ENCODE measurements at regions not wholly inside any gene's neighbourhood (a gene's known extent, or its start where the extent isn't known, plus 50 kb on each side); places are given as distances from the start of the nearest gene placed in this dataset.
"Not testable (repeated sequence)": the region's sequence is repeated elsewhere in the genome, so short reads cannot be mapped to it uniquely, and the experiment has no call there.

DNA sequence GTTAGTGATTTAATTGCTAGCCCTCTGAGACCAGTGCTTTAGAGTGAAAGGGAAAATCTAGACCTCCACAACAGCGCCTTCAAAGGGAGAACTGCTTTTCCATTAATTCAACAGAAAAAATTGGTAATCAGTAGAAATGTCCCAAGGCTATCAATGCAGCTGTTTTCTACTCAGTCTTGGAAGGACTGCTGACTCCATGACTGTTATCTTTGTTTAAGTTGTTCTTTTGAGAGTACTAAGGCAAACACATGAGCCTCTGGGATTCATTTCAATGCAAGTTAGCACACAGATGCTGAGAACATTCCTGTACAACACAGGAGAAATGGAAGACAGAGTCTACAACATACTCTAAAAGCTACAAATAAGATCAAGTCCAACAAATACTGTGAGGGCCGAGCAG lies 301.7 kb upstream of the PTCHD4 start:
- DNase-seq (ENCODE audit: low read depth, low spot score) = no peak

DNA sequence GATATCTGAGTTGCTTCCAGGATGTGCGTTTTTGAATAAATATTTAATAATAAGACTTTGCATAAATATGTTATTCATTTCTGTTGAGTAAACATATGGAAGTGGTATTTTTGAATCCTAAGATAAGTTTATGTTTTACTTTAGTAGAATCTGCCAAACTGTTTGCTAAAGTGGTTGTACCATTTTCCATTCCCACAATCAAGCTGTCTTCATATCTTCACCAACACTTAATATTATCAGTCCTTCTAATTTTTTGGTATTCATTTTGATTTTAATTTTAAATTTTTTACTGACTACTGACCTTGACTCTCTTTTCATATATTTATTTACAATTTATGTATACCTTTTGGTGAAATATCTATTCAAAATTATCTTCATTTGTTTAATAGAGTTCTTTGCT lies 293.9 kb upstream of the PTCHD4 start:
- no peak for DNase-seq (ENCODE audit: low read depth, low spot score)

DNA sequence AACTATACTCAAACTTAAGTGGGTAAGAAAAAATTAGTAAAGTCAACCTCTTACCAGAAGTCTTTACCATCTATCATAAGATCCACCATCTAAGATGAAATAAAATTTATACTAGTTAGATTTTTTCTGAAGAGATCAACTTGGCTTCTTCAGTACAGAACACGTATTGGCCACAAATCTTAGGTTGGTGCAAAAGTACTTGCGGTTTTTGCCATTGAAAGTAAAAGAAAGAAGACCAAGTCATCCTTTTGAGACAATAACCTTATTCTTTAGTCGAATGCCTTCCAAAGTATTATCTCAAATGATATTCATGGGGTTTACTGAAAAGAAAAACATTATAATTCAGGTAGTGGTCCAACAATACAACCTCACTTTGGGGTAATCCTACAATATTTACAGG lies 292.6 kb upstream of the PTCHD4 start:
- DNase-seq (ENCODE audit: low read depth, low spot score) = no peak

DNA sequence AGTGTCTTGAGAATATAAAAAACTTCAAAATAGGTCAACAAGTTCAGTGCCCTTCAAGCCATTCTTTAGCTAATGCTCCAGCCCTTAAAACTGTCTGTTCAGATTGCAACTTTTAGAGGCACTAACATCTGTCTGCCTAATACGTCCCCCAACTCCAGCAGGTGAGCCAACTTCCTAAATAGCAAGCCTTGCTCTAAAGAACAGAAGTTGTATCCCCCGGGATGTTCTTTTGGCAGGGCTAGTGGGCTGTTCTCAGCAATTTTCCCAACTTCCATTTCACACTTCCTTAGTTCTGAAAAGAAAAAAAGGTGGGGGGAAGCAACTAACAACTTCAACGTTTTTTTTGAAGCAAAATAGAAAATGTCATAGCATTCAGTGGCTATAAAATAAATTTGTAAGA lies 290.0 kb upstream of the PTCHD4 start:
- no peak for DNase-seq (ENCODE audit: low read depth, low spot score)

DNA sequence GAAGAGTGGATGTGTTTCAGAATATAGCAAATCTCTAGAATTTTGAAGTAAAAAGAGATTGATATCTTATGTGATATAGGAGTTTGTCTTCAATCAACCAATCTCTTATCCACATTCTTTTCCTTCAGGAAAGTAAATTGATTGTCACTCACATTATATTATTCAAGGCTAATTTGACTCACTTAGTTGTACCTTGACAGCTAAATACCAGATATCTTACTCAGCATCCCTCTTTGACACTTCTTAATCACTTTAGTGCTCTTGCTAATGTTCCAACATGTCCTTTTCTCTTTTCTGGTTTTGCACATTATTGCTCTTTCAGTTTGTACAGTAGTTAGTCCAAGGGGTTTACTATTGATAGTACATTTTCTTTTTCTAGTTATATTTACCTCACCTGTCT lies 286.9 kb upstream of the PTCHD4 start:
- DNase-seq (ENCODE audit: low read depth, low spot score) = no peak

DNA sequence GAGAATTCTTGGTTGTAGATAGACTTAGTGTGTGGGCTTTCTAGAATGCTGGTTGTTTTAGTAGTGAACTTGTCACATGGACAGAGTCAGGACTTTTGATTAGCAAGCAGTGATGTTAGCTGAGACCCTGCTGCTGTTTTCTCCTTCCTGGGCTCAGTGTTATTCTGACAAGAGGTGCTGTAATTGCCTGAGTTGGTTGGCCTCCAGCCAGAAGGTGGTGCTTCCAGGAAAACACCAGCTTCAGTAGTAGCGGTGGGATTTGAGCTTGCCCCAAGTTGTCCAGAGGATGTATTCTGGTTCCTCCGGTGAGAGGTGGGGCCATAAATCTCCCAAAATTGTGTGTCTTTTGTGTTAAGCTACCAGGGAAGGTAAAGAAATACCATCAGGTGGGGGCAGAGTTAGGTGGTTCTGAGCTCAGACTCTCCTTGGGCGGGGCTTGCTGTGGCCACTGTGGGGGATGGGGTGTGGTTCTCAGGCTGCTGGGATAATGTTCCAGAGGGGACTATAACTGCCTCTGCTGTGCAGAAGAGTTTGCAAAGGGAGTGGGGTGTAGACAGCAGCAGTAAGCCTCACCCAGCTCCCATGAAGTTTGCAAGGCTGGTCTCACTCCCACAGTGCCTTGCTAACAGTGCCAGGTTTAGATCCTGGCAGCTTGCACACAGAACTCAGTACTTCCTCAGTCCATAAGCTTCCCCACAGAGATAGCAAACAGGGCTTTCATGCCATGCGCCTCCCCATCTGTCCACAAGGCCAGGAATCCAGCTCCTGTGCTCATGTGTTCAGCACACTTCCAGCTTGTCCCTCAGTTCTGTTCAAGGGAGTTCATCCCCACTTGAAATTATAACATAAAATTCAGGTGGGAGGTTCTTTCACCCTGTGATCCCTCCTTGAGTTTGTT lies 278.4 kb upstream of the PTCHD4 start:
- DNase-seq (ENCODE audit: low read depth, low spot score) = no peak

DNA sequence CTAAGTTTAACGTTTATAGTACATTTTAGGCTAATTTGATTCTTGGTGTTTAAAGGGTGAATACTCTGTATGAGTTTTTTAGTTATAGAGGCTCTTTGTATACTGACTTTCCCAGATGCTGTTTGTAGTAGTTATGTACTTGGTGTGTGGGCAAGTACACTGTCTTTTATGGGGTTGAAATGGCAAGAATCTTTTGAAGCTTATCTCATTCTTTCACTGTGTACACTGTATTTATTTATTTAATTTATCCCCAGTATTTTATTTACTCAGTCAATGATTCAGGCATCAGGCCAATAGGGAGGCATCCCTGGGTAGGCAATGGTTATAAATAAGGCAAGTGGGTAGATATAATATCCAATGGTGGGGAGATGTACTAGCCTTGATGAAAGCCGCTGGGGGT lies 277.0 kb upstream of the PTCHD4 start:
- DNase-seq (ENCODE audit: low read depth, low spot score) = no peak

DNA sequence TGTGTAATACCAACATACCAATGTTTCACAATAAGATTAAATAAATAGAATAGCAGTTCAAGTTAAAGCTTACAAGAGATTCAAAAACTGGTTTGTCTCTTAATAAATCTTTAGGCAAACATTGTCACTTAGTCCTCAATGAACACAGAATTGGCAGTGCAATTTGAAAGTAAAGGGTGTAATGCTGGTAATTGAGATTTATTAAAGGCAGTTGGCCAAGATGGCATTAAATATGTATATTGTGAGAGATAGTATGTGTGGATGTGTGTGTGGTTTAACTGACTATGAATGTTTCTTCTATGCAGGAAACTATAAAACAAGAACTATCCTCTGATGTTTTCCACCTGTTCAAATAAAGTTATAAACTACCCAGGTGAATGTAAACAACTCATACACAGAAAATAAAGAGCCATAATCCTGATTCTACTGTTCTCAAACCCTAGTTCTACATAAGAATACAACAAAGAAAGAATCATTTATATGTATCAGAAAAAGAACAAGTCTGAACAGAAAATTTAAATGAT lies 267.9 kb upstream of the PTCHD4 start:
- DNase-seq (ENCODE audit: low read depth, low spot score) = no peak

DNA sequence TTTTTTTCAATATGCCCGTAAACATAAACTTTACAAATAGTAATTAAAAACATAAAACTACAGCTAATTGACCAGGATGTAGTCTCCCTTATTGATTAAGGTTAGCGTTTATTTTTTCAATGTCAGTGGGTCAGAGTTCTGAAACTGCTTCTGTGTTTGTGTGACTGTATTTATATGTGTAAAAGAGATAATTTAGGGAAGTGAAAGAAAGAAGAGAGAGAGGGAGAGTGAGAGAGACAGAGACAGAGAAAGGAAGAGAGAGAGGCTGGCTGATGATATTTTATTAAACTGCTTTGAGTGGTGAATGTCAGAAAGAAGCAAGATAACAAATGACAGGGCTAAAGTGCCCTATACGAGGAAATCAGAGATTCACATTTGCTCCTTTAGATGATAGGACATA lies 266.1 kb upstream of the PTCHD4 start:
- no peak for DNase-seq (ENCODE audit: low read depth, low spot score)

DNA sequence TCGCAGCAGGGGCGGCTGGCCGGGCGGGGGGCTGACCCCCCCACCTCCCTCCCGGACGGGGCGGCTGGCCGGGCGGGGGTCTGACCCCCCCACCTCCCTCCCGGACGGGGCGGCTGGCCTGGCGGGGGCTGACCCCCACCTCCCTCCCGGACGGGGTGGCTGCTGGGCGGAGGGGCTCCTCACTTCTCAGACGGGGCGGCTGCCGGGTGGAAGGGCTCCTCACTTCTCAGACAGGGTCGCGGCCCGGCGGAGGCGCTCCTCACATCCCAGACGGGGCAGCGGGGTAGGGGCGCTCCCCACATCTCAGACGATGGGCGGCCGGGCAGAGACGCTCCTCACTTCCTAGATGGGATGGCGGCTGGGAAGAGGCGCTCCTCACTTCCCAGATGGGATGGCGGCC lies 260.2 kb upstream of the PTCHD4 start:
- not testable (repeated sequence) for DNase-seq (ENCODE audit: low read depth, low spot score)

DNA sequence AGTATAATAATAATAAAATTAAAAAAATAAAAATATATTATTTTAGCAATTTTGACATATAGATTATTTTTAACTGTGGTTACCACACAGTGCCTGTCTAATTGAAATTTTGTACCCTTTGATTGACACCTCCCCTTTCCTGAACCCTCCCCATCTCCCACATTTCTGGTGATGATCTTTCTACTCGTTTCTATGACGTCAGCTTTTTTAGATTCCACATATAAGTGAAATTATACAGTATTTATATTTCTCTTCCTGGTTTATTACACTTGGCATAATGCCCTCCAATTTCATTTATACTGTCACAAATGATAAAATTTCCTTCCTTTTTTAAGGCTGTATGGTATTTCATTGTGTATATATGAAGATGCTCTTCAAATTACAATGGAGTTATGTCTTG lies 258.1 kb upstream of the PTCHD4 start:
- DNase-seq (ENCODE audit: low read depth, low spot score) = no peak

DNA sequence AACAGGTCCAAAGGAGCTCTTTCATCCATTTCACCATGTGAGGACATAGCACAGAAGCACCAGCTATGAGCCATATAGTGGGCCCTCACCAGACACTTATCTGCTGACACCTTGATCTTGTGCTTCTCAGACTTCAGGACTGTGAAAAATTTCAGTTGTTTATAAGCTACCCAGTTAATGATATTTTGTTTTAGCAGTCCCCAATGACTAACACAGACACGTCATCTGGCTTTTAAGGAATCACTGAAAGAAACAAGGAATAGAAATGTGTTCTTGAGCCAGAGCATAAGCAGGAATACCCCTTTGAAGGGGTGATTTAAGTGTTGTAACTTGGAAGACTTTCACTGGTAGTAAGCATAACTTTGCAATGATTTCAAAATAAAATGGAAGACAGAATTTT lies 214.7 kb upstream of the PTCHD4 start:
- no peak for DNase-seq (ENCODE audit: low read depth, low spot score)

DNA sequence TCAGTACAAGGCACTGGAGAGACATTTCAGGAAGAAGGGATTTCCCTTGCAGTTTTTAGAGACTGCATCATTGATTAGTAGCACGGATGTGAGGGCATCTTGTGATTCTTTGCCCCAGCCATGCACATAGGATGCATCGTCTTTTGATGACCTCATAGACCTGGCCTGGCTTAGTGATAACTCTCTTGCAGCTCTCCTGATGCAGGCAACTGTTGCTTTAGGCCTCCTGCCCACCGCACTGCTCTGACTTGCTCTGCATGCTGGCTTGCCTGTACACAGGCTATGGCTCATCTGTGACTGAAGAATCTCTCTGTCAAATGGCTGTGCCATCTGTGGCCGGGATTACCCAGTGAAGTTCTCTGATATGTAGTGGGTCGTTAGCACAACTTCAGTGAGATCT lies 207.7 kb upstream of the PTCHD4 start:
- DNase-seq (ENCODE audit: low read depth, low spot score) = no peak

DNA sequence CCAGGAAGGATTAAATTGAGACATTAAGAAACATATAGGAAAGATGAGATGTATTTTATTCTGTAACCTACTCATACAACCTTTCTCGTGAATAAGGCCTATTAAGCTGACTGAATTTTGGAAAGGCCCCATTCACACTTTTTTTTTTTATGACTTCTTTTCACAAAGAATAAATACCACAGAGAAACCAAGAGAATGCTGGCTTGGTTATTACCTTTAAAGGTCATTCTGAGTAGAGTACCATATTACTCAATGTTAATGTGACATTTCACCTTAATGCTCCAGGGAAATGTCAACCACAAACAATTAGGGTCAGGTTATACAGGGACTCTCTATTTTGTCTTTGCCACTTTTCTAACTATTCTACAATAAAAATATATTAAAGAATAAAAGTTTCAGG lies 204.9 kb upstream of the PTCHD4 start:
- DNase-seq (ENCODE audit: low read depth, low spot score) = no peak

DNA sequence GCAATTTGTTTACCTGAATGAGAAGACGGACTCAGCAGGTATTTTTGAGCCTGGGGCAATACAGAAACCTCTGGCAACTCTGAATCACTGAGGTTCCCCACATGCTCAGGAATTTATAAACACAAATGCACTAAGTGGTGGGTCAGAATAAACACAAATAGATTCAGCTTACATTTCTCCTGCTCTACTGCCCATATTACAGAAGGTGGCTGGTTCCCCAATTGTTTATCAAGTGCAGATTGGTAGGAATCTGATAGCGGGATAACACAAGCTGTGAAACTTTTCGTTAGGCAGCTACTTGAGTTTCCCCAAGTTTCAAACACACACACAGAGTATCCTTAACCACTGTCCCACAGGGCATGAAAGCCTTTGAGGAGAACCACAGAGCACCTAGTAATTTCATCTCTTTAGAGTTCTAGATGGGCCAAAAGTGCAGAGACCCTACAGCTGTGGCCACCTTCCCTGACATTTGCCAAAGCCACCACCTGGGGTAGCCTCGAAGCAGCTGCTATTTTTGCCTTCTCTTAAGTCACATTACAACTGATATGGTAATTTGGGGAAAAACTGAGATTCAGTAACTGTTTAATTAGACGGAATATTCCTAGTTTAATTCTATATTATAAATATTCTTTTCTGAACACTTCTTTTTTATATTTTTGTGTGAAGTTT lies 204.2 kb upstream of the PTCHD4 start:
- no peak for DNase-seq (ENCODE audit: low read depth, low spot score)

DNA sequence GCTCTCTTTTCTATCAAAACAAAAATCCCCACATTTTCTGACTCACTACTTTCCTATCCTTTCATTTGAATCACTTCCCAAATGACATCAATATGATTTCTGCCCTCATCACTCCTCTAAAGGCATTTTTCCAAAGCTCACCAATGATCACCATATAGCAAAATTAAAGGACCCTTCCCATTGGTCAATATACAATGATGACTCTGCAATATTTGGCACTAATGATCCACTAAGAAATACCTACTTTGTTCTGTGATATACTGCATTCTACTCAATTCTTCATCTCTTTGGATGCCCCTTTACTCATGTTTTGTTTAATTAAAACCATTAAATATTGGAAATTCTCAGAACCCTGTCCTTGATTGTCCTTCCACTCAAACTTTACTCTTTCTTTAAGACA lies 200.3 kb upstream of the PTCHD4 start:
- no peak for DNase-seq (ENCODE audit: low read depth, low spot score)

DNA sequence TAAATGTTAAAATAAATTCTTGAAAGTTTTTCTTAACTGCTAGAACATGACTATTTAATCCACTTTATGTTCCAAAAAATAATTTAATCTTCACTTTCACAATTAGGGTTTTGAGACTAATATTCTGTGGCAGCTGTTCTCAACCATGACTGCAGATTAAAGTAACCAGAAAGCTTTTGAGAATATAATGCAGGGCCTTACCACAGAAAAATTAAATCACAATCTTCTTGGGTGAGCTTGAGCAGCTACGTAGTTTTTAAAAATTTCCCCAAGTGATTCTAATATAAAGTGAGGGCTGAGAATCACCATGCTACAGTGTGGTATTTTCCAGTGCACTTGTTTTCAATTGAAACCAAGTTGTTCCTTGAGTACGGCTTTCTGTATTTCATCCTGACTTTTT lies 196.6 kb upstream of the PTCHD4 start:
- no peak for DNase-seq (ENCODE audit: low read depth, low spot score)

DNA sequence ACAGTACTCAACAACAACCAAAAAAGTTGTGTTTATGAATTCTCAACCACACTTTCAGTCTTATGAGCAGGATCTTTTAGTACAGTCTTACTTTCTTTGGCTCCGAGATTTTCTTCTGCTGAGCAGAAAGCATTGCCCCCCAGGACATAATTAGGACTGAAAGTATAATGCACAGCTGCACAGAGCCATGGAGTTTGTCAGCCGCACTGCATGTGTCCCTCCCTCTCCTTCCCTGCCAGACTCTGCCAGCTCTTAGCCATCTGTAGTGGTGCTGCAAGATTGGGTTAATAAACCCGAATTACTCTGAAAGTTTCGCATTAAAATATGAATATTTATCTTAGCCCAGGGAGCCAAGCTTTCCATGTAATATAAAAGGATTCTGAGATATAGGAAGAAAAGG lies 179.6 kb upstream of the PTCHD4 start:
- no peak for DNase-seq (ENCODE audit: low read depth, low spot score)

DNA sequence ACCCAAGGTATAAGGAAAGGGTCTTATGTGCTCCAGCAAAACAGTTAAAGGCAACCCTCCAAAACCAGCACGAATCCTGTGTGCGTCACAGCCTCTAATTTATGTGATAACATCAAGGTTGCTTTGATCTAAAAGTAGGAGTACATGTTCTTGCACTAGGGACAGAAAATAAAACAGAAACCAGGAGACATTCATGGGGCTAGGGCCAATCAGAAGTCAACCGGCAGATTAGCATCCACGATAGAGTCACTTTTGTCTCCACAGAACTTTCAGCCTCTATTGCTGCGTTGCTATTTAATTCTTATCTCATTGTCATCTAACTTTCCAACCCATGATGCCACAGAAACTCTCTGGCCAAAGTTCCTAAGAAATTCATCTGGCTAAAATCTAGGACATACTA lies 178.8 kb upstream of the PTCHD4 start:
- no peak for DNase-seq (ENCODE audit: low read depth, low spot score)

DNA sequence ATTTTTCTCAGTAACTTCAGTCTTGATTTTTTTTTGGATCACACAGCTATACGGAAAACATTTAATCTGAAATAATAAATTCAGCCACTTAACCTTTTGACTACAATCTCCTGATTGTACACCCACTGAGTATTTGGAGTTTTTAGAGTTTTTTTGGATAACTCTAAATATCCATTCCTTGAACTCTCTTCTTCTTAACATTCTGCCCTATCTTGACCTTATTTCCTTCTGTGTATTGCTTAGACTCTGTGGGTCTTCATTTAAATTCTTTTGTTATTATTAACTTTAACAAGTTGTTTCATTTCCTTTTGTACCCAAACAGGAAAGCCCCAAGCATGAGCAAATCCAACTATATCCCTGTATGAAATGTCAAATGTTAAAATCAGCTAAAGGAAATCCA lies 170.2 kb upstream of the PTCHD4 start:
- DNase-seq (ENCODE audit: low read depth, low spot score) = no peak

DNA sequence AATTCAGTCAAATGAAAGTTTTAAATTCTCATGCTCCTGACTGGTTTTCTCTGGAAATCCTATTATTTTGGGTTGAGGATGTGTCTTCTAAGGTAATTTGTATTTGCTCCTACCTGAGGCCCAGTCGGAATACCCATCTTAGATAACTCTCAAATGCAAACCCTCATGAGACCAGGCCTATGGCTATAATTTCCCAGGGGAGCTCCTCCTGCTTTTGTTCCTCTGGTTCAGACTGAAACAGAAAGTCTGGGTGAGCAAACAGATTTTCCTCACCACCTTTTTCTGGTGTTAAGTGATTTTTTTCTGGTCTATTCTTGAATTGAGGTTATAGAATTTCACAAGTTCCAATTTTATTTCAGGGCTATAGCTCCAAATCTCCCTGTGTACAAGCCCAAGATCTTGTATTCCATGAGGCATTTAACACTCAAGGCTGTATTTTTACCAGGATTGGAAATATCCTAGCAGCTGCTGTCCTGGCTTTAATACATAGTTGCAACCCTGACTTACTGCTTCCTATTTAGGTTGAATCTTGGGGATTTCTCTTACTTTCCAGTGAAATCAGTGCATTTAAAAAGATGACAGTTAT lies 169.1 kb upstream of the PTCHD4 start:
- no peak for DNase-seq (ENCODE audit: low read depth, low spot score)

DNA sequence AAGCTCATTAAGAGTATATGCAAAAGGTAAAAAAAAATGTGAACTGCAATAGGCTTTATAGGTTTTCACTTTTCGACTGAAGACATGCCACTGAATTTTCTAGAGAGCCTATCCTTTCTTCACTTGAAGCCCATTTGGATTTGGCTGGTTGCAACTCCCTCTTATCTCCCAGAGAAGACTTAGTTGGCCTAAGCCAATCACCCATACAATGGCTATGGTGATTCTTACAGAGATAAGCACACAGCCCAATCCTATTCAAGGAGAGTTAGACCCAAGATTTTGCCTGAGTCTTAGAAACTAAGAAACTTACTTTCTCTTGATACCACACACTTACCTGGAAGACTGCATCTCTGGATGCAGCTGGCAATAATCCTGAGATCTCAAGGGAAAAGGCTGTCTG lies 167.3 kb upstream of the PTCHD4 start:
- no peak for DNase-seq (ENCODE audit: low read depth, low spot score)

DNA sequence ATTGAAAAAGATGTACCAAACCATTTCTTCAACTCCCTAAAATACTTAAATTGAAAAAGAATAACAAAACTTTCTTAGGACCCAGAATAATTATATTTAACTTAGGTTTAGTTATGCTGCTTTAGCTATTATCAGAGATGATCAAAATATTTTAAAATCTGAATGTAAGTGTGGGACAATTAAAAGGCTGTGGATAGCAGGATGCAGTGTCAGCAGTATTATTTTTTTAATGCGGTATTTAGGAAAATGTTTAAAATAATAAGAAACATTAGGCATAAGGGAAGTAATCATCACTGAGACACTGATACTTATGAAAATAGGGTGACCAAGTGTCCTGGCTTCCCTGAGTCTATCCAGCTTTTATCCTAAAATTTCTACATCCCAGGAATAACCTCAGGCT lies 161.5 kb upstream of the PTCHD4 start:
- no peak for DNase-seq (ENCODE audit: low read depth, low spot score)
